ENCODE measurements at regions not wholly inside any gene's neighbourhood (a gene's known extent, or its start where the extent isn't known, plus 50 kb on each side); places are given as distances from the start of the nearest gene placed in this dataset.
"Not testable (repeated sequence)": the region's sequence is repeated elsewhere in the genome, so short reads cannot be mapped to it uniquely, and the experiment has no call there.

DNA sequence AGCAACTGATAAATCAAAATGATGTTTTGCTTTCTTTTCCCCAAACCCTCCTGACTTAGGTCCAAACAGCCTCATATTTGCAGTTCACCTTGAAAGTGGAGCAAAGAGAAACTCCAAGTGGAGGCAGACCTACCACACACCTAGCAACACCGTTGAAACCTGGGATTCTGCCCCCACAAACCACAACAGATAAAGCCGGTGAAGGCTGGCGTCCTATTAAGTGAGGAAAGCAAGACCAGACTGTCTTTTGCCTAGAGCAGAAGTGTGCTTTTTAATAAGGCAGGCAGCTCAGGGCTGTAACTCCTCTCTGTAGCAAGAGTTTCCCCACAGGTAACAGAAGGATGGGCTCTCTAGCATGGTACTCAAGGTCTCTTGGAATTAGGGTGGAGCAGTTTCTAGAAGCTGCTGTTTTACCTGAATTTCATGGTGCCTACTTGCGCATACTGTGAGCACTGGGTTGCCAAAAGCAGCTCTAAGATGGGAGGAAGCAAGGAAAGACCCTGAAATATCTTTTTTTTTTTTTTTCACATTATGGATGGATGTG, 336.9 kb downstream of the BCL11A start:
- Histone ChIP-seq H3K9me3 (ENCODE audit: low read depth) (no peaks in the 10 kb centered on the region), H3K27ac (no peak overlapping the region), H3K36me3 (no peaks in the 10 kb centered on the region), H3K27me3 (no peaks in the 10 kb centered on the region), H3K4me3 (no peak overlapping the region), H3K4me1 (ENCODE audit: low read depth) (peaks cover 7% of the 10 kb centered on the region)
- DNase-seq (ENCODE audit: low read depth in 1 of 2, low spot score in 1 of 2) = no peak
- TF ChIP-seq, protein P1, sequence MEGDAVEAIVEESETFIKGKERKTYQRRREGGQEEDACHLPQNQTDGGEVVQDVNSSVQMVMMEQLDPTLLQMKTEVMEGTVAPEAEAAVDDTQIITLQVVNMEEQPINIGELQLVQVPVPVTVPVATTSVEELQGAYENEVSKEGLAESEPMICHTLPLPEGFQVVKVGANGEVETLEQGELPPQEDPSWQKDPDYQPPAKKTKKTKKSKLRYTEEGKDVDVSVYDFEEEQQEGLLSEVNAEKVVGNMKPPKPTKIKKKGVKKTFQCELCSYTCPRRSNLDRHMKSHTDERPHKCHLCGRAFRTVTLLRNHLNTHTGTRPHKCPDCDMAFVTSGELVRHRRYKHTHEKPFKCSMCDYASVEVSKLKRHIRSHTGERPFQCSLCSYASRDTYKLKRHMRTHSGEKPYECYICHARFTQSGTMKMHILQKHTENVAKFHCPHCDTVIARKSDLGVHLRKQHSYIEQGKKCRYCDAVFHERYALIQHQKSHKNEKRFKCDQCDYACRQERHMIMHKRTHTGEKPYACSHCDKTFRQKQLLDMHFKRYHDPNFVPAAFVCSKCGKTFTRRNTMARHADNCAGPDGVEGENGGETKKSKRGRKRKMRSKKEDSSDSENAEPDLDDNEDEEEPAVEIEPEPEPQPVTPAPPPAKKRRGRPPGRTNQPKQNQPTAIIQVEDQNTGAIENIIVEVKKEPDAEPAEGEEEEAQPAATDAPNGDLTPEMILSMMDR (IDR thresholded peaks at IDR 0.05; ENCODE audit: low read depth, low read length) = no peak

- no peaks in the 10 kb centered on the region for H3K36me3 ChIP-seq
- peak in 1 of 2 donors; percentile 18 for DNase-seq (ENCODE audit: low read depth in 1 of 2, low spot score in 1 of 2)
- TF ChIP-seq, protein P1 (IDR thresholded peaks at IDR 0.05; ENCODE audit: low read depth, low read length) = no peak
- H3K4me3 ChIP-seq = no peak overlapping the region
- H3K27me3 ChIP-seq = no peaks in the 10 kb centered on the region
- H3K9me3 ChIP-seq (ENCODE audit: low read depth) = no peaks in the 10 kb centered on the region
- H3K27ac ChIP-seq = no peak overlapping the region
- peaks cover 7% of the 10 kb centered on the region for H3K4me1 ChIP-seq (ENCODE audit: low read depth)
Observed at GRCh38 chr2:60215386-60215901, 338.0 kb downstream of the BCL11A start.

DNA sequence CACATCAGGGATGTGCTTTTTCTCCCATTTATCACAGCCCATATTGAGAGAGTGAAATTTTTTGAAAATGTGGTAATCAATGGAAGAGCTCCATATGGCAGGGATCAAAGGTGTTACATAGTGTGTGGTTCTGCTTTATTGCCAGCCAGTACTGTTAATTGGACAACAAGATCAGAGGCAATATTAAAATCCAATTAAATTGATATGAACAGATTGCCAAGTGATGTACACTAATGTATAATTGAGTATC, 338.9 kb downstream of the BCL11A start:
- no peak for DNase-seq (ENCODE audit: low read depth in 1 of 2, low spot score in 1 of 2)
- Histone ChIP-seq H3K4me3 (no peak overlapping the region), H3K27me3 (no peaks in the 10 kb centered on the region), H3K9me3 (ENCODE audit: low read depth) (no peaks in the 10 kb centered on the region), H3K36me3 (no peaks in the 10 kb centered on the region), H3K4me1 (ENCODE audit: low read depth) (peaks cover 7% of the 10 kb centered on the region), H3K27ac (no peak overlapping the region)
- TF ChIP-seq, protein P1 (IDR thresholded peaks at IDR 0.05; ENCODE audit: low read depth, low read length) = no peak

DNA sequence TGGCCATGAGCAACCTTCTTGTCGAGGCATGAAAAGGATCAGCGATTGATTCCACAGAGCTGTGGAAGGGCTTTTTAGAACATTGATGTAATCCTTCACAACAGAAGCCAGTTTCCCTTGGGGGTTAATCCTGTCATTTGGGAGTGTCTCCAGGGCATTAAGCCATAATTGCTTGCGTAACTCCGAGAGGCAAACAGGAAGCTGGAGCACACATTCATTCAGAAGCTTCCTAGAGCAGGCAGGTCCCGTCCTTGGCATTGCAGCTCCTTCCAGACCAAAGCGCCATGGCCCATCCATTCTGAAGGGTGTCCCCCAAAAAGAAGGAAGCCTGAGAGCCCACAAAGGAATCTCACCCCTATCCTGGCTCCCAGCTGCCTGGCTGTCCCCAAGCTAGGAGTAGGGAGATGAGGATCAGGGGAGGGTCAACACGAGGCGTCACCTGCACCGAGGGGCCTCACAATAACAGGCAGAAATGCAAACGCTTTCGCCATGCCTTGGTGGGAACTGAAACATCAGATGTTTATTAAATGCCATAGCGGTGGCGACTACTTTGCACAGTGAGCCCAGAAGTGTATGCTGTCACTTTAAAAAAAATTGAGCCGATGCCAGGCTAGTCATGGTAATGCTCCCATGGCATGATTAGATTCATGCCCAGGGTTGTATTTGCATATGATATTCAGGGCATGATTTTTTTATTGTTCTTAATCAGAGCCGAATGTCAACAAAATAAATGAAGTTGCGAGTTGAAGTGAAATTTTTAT, 339.4 kb downstream of the BCL11A start:
- Histone ChIP-seq H3K27ac (no peak overlapping the region), H3K9me3 (ENCODE audit: low read depth) (no peaks in the 10 kb centered on the region), H3K4me3 (no peak overlapping the region), H3K36me3 (no peaks in the 10 kb centered on the region), H3K27me3 (no peaks in the 10 kb centered on the region), H3K4me1 (ENCODE audit: low read depth) (peaks cover 7% of the 10 kb centered on the region)
- TF ChIP-seq, protein P1 (IDR thresholded peaks at IDR 0.05; ENCODE audit: low read depth, low read length) = no peak
- peak in 1 of 2 donors; percentile 29 for DNase-seq (ENCODE audit: low read depth in 1 of 2, low spot score in 1 of 2)

DNA sequence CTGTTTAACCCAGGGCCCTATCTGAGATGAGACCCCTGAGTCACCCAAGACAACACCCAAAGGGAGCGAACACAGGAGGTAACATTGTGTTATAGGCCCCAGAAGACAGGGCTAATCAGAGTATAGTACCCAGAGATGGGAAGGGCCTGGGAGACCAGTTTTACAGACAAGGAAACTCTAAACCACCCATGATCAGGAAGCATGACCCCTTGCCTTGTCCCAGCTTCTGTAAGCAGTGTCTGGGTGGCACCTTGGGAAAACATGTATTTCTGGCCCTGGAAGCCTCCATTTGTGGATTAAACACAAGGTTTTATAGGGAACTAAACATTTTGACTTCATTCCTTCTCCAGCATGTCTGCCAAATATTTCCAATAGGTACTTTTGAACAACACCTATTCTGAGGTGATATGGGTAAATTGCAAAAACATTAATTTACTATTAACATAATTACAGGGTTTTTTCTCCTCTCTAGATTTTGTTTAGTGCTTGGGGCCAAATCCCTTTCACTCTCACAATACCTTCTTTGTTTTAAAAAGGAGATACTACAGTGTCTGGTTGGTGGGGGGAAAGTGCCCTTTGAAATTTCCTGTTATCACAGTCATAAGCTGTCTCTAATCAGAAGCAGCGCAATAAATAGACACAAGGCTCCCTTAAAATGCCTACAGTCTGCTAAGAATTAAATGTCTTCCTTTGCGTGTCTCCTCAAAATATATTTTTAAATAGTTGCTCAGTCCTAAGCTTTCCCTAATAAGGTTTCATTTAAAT, 341.1 kb downstream of the BCL11A start:
- Histone ChIP-seq H3K36me3 (no peaks in the 10 kb centered on the region), H3K4me1 (ENCODE audit: low read depth) (peaks cover 7% of the 10 kb centered on the region), H3K9me3 (ENCODE audit: low read depth) (no peaks in the 10 kb centered on the region), H3K27ac (no peak overlapping the region), H3K27me3 (no peaks in the 10 kb centered on the region), H3K4me3 (no peak overlapping the region)
- TF ChIP-seq, protein P1 (IDR thresholded peaks at IDR 0.05; ENCODE audit: low read depth, low read length) = no peak
- no peak for DNase-seq (ENCODE audit: low read depth in 1 of 2, low spot score in 1 of 2)

- not testable (repeated sequence) for H3K4me1 ChIP-seq (ENCODE audit: low read depth); H3K36me3 ChIP-seq; H3K4me3 ChIP-seq; H3K9me3 ChIP-seq (ENCODE audit: low read depth); DNase-seq (ENCODE audit: low read depth in 1 of 2, low spot score in 1 of 2); H3K27me3 ChIP-seq; H3K27ac ChIP-seq
Observed at GRCh38 chr2:60189006-60189405, 364.4 kb downstream of the BCL11A start.
